ENCODE measurements at regions not wholly inside any gene's neighbourhood (a gene's known extent, or its start where the extent isn't known, plus 50 kb on each side); places are given as distances from the start of the nearest gene placed in this dataset.
A peak's percentile ranks its signal among the peaks of the same experiment; 100 is the strongest.

DNA sequence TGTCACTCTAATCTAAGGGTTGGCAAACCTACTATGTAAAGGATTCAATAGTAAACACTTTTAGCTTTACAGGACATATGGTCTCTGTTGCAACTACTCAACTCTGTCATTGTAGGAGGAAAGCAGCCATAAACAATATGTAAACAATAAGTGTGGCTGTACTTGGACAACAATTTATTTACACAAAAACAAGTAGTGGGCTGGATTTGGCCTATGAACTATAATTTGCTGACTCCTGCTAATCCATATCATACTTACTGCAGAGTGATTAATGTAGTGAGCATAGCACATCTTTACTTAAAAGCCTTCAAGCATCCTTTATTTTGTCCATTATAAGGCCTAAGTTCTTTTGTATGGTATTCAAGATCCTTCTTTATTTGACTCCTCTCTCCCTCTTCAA is 441.9 kb downstream of the ZIC1 start:
- DNase-seq (ENCODE audit: low read depth), result no peak

DNA sequence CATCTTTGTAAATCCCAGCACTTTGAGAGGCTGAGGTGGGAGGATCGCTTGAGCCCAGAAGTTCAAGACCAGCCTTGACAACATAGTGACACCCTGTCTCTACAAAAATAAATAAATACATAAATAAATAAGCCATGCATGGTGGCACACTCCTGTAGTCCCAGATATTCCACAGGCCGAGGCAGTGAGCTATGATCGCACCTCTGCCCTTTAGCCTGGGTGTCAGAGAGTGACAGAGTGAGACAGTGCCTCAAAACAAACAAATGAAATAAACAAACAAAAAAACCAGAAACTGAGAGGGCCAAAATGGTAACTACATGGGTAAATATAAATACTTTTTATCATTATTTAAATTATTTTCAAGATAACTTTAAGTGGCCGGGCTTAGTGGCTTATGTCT is 445.4 kb downstream of the ZIC1 start:
- DNase-seq (ENCODE audit: low read depth), result no peak

DNA sequence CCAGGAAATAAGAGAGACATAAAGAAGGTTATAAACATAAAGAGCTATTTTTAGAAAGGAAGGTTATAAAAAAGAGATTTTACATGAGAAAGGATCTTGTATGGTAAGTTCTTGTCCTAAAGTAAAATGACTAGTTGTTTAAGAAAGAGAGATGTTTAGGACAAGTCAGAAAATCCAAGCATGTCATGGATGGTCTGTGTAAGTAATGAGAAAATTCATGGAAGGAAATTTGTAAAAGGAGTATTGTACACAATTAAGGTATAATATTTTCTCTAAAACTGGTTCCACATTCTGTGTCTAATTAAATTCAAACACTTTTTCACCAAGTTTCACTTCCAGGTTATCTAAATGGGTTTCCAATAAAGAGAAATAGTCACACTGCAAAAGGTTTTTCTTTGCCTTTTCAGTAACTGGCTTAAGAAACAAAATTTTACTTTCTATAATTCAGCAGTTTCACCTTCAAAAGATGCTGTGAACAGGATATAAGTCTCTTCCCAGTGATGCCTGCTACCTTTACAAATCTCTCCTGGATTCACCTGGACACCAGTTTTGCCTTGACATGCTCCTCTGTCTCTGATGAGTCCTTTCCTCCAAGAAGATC is 455.7 kb downstream of the ZIC1 start:
- no peak for DNase-seq (ENCODE audit: low read depth)

DNA sequence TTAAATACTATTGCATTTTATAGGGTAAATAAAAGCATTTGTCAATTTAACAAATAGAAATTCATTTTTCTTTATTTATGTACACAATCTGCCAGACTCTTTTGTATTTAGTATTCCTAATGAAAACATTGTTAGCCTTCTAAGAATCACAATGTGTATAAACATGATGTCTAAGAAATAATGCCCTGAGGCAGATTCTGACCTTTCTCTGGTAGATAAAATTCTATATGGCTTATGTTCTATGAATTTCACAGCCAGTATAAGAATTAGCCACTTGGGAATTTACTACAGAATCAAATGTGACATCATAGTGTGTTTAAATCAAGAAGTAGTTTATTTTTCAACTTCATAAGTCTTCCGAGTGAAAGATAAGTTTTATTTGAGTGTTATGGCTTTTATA is 457.4 kb downstream of the ZIC1 start:
- DNase-seq (ENCODE audit: low read depth), result no peak

DNA sequence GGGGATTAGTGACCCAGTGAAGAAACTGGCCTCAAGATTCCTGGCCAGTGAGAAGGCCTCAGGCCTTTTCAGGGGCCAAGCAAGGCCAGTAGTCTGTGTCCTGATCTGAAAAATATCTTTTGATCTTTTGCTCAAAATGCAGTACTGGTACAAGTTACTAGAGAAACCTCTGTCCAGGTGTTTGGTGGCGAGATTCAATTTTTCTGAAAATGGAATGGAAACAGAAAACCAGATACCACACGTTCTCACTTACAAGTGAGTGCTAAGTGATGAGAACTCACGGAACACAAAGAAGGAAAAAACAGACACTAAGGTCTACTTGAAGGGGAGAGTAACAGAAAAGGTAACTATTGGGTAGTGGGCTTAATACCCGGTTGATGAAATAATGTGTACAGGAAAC is 463.4 kb downstream of the ZIC1 start:
- DNase-seq (ENCODE audit: low read depth), result no peak

DNA sequence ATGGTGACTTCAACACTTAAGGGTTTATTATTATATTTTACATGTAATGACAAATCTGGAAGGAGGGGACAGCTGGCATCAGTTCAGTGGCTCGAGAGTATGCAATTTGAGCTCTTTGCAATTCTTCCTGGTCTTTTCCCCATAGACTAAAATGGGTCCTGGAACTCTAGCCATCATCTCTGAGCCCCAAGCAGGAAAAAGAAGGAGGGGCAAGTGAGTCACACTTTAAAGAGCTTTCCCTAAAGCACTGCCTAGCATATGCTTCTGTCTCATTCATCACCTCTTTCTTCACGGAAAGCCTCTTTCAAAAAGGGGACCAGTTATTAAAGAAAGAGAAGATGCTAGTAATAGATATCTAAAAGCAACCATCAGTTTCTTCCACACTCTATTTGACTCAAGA is 466.3 kb downstream of the ZIC1 start:
- DNase-seq (ENCODE audit: low read depth), result no peak

DNA sequence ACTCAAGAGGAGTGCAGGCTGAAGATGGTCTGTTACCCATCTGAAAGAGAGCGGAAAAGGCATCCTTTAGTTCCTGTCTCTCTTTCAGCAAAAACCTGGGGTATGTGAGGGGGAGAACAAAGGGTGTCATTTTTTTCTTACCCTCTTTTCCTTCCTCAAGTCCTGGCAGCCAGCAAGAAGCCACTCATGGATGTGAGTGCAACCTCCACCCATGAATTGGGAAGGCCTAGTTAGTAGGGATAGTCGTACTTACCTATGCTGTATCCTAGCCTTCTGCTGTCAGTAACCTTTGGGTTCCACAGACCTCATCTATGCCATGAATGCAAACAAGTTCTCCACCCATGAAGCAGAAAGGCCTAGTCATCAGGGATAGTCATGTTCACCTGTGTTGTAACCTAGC is 472.8 kb downstream of the ZIC1 start:
- no peak for DNase-seq (ENCODE audit: low read depth)

DNA sequence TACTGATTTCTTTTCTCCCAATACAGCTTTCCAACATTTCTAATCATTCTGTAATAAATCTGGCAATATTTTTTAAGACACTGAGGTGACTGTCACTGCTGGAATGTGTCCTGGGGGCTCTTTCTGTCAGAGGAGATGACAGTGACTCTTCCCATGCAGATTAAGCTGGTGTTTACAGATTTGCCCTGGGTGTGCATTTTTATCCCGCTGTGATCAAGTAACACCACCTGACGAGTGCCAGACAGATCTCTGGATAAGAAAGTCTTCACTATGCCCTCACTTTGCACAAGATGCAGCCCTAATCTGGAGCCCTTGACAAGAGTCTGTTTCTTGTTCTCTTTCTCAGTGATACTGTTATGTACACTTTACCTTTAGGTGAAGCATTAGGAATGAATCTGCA is 477.7 kb downstream of the ZIC1 start:
- DNase-seq (ENCODE audit: low read depth), result no peak

DNA sequence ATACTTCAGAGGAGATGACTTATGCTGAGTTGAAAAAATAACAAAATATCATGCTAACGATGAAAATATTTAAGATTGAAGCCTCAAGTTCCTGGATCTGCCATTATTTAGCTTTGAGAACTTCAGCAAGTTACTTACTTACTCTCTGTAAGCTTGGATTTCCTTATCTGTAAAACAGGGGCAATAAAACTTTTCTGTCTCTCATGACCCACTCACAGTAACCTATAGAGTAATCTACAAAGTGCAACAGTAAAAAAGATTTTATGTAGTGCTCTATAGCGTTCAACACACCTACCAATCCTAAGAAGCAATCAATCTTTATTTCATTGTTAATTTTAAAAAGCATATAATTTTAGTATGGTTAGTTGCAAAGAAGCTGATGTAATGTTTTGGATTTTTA is 478.6 kb downstream of the ZIC1 start:
- DNase-seq (ENCODE audit: low read depth), result no peak

DNA sequence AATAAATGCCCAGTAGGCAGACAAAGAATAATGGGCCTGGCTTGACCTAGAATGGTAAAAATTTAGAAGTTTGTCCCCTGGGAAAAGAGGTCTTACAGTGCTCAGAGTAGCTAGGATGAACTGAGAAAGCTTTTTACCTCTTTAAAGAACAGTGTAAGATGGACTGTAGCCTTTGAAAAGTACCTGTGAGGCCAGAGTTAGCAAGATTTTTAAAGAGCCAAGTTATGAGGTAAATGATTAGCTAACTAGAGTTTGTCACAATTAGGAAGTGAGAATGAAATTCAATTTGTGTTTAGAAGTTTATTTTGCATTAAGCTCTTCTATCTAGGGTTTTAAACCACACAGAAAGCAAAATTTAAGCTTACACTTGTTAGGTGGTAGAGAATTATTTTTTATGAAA is 480.9 kb downstream of the ZIC1 start:
- no peak for DNase-seq (ENCODE audit: low read depth)

DNA sequence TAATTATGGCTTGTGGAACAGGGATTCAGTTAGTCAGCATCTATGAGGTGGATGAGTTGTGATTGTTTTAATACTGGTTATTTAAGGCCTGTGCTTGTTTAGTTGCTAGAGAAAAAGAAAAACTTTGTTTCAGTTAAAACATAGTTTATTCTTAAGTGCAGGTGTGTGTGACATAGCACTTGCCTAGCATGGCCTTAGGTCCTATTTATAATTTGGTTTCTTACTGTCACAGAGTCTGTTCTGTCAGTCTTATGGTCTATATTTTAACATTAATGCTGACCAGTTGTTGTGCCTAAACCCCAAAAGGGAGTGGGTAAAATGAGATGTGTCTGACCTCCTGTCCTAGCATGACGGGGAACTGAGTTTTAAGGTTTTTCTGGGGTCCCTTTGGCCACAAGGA is 486.3 kb downstream of the ZIC1 start:
- DNase-seq (ENCODE audit: low read depth), result no peak

DNA sequence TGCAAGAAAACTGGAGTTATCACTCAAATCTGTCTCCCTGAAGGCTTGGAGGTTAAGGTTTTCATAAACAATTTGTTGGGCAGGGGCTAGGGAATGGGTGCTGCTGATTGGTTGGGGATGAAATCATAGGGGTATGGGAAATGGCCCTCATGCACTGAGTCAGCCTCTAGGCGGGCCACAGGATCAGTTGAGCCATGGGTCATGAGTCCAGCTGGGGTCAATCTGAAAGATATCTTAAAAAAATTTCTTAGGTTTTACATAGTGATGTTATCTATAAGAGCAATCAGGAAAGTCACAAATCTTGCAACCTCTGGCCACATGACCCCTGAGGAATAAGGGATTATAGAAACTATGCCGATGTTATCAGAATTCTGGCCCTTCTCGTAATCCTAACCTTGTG is 491.7 kb downstream of the ZIC1 start:
- DNase-seq (ENCODE audit: low read depth), result no peak

DNA sequence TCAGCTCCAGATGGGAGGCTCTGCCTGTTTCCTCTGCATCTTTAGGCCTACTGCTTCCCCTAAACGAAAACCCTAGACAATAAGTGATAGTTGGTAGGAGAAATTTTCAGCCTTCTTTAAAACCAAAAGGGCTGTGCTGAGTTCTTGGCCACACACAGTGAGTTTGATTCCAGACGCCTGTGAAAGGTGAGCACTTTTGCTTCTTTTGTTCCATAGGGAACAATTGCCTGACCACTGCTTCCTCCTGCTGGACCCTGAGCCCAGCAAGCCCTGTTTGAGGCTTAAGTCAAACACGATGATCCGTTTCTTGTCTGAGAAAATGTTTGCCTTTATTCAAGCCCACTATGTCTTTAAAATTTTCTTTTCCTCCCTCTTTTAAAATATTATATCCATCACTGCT is 493.9 kb downstream of the ZIC1 start:
- DNase-seq (ENCODE audit: low read depth), result no peak

DNA sequence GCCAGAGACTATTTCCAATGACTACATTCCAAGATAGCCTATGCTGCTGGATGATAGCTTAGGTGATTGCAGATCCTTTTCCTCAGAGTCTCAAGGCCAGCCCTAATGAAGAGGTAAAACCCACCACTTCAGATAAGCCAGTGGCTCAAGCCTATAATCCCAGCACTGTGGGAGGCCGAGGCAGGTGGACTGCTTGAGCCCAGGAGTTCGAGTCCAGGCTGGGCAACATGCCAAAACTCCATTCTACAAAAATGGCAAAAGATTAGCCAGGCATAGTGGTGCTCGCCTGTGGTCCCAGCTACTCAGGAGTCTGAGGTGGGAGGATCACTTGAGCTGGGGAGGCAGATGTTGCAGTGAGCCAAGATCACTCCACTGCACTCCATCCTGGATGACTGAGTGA is 495.3 kb downstream of the ZIC1 start:
- no peak for DNase-seq (ENCODE audit: low read depth)

DNA sequence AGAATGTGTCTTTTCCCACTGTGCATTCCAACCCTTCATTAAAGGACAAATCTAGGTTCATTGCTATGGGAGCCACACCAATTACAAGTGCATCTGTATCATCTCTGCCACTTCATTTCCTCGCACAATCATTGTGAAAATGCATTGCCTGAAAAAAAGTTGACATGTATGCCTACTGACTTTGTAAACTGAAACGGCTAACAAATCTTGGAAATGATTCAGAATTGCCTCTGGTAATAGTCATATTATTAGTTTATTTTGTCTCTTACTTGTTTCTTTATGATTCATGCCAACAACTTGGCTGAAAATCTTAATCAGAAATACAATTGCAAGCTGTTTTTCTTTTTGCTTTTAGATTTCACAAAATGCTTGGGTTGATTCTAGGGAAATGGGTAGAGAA is 497.1 kb downstream of the ZIC1 start:
- peak; percentile 75 for DNase-seq (ENCODE audit: low read depth)

DNA sequence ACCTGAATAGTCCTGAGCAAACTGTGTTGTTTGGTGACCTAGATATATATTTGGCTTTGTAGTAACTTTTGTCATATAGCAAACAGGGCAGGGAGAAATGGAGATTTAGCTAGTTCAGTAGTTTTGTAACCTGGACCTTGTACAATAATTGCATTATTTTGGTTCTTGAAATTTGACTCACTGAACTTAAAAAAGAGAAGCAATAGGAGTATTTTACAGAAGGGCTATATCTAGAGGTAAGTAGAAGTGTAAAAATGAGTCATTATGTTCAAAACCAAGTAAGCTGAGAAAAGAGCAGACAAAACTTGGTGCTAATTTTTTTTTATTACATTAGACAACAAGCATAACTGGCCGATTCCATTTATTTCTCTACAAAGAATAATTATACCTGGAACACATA is 505.4 kb downstream of the ZIC1 start:
- DNase-seq (ENCODE audit: low read depth), result no peak

DNA sequence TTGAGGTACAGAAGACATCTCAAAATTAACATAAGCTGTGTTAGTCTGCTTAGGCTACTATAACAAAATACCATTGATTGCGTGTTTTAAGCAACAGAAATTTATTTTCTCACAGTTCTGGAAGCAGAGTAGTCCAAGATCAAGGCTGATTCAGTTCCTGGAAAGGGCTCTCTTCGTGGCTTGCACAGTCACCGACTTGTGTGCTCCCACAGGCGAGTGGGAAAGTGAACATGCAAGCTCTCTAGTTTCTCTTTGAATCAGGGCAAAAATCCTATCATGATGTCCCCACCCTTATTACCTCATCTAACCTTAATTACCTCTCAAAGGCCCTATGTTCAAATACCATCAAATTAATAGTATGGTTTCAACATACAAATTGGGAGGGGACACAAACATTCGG is 505.9 kb downstream of the ZIC1 start:
- peak; percentile 59 for DNase-seq (ENCODE audit: low read depth)

DNA sequence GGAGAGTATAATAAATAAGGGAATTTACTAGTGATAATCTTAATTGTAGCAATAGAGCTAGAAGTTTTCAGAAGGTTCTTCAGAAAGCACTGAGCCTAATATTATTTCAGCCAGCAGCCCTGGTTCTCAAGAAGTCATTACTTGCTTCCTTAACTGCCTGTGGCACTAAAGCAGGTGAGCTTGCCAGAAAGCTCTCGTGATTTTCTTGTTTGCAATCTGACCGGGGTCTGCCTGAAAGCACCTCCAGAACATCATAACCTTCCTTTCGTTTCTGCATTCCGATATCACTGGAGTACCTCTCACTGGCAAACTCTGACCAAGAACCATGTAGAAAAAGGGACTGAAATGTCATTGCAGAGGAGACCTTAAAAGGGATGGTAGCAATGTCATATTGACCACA is 510.3 kb downstream of the ZIC1 start:
- no peak for DNase-seq (ENCODE audit: low read depth)

DNA sequence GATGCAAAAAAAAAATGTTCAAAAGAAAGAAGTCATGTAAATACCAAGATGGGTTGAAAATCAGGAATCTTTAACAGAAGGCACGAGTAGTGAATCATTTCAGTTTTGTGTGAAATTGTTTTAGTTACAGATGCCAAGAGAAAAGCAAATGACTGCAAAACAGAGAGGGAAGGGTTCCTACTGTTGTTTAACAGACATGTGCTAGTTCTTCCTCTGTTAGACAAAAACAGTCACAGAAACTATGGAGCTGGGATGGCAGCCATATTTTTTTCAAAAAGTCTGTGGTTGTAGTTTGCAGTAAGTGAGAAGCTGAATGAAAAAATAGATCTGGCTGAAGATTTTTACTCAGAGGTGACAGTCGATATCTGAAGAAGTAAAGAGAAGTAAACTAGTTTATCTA is 511.9 kb downstream of the ZIC1 start:
- peak; percentile 57 for DNase-seq (ENCODE audit: low read depth)

DNA sequence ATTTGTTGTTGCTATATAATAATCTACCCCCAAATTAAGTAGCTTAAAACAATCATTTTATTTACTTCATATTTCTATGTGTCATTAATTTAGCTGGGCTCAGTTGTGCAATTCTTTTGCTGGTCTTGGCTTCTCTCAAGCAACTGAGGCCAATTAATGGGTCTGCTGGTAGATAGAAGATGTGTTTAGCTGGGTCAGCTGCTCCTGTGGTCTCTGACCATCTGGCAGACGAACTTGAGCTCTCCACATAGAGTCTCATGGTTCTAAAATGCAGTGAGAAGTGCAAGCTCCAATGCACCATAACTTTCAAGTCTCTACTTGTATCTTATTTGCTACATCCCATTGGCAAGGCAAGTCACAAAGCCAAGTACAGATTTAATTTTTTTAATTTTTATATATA is 515.6 kb downstream of the ZIC1 start:
- no peak for DNase-seq (ENCODE audit: low read depth)

DNA sequence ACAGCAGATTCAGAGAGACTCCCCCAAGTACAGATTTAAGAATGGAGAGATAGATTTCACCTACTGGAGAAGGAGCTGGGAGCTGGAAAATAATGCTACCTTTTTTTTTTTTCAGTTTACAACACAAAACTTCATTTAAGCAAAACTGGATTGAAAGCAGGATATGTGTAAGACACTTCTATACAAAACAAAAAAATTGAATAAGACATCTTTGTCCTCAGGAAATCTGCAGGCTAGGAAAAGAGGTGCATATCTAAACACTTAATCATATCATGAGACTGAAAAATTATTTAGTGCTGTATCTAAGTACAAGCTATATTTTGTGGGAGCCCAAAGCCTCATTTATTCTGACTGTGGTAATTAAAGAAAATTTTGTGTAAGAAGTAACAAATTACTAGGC is 516.1 kb downstream of the ZIC1 start:
- no peak for DNase-seq (ENCODE audit: low read depth)

DNA sequence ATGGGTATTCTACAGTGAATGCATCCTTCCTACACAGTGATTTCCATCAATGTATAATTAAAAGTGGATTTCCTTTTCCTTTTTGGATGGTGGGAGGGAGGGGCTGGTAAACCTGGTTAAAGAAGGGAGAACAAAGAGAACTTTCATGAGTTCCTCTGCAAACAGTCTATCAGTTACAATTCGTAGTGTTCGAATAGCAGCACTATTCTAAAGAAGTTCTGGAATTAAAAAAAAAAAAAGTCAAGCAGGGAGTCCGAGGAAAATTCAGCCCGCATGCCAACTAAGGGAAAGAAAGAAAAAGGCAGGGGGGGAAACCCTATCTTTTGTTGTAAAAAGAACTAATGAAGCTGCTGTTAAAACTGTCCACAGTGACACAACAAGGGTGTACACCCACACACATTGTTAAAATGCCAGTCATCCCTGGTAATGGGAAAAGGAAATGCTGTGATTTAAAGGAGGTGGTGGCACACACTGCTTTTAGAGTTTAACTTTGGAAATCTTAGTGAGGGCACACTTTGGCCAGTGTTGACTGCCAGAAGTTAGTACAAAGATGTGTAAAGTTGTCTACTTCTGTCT is 521.2 kb downstream of the ZIC1 start:
- DNase-seq (ENCODE audit: low read depth), result no peak

DNA sequence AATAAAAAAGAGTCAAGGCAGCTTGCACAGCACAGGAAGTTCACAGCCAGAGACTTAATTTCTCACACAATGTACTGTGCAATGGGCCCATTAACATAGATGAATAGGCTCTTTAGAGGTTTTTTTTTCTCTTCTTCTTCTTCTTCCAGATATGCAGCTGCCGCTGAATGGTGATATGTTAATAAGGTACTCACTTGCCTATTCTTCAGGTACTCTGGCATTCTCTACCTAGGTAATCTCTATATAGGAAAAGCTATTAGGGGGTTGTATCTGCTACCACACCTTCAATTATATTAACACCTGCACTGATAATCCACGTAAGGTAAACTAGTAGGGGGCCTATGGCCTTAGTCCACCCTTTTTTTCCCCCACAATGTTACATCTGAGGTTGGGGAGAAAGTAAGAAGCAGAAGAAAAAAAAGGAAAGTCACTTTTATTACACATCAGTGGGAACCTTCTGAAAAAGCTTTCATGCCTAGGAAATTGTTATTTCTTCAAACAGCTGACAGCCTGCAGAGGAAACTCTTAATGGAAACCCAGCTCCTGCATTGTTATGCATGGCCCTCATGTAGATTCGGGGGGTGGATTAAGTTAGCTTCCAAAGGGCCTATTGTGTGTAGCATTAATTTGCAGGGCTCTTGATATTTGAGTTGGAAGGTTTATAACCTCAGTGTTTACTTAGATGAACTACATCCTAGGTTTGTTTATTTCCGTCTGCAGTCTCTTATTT is 525.5 kb downstream of the ZIC1 start:
- no peak for DNase-seq (ENCODE audit: low read depth)

DNA sequence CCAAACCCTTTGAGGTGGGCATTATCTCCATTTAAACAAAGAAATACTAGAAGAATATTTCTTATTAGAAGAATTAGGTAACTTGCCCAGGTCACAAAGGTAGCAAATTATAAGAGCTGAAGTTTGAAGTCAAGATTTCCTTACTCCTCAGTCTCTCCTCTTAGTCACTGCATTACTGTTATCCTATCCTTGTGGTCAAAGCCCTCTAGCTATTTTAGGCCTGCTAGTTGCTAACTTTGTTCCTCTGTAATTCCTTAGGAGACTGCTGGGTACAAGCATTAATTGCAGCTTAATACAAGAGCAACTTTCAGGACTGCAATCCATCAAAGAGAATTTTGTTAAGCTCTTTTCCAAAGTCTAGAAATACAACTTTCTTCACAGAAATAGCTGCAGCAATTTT is 528.2 kb downstream of the ZIC1 start:
- no peak for DNase-seq (ENCODE audit: low read depth)

Data from fibroblast of gingiva (primary cell).